ENCODE measurements at regions not wholly inside any gene's neighbourhood (a gene's known extent, or its start where the extent isn't known, plus 50 kb on each side); places are given as distances from the start of the nearest gene placed in this dataset.

DNA sequence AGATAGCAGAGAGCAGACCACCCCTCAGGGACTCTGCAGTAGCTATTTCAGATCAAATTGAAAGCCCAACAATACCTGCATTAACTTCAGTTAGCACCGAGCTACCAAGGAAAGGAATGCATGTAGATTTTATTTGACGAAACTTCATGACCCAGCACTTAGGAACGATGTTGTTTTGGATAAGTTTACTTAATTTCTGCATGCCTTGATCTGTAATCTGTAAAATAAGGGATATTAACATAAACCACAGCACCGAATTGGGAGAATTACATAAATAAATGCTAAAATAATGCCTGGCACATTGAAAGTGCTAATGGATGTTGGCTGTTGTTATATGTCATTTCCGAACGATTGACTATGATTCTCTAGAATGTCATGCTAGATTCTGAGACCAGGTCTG is 435.8 kb upstream of the CLINT1 start:
- TF ChIP-seq EP300 (IDR thresholded peaks at IDR 0.05) (no peak), POLR2AphosphoS5 (IDR thresholded peaks at IDR 0.05) (no peak)
- TF ChIP-seq, protein P1, sequence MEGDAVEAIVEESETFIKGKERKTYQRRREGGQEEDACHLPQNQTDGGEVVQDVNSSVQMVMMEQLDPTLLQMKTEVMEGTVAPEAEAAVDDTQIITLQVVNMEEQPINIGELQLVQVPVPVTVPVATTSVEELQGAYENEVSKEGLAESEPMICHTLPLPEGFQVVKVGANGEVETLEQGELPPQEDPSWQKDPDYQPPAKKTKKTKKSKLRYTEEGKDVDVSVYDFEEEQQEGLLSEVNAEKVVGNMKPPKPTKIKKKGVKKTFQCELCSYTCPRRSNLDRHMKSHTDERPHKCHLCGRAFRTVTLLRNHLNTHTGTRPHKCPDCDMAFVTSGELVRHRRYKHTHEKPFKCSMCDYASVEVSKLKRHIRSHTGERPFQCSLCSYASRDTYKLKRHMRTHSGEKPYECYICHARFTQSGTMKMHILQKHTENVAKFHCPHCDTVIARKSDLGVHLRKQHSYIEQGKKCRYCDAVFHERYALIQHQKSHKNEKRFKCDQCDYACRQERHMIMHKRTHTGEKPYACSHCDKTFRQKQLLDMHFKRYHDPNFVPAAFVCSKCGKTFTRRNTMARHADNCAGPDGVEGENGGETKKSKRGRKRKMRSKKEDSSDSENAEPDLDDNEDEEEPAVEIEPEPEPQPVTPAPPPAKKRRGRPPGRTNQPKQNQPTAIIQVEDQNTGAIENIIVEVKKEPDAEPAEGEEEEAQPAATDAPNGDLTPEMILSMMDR (IDR thresholded peaks at IDR 0.05) = no peak
